Midbrain (tissue), 1 donor: ENCODE measurements at regions not wholly inside any gene's neighbourhood (a gene's known extent, or its start where the extent isn't known, plus 50 kb on each side); places are given as distances from the start of the nearest gene placed in this dataset.

Source experiments
- DNase-seq: peaks from one replicate; lab custom pipeline; 2025; lab: John Stamatoyannopoulos, UW

DNA sequence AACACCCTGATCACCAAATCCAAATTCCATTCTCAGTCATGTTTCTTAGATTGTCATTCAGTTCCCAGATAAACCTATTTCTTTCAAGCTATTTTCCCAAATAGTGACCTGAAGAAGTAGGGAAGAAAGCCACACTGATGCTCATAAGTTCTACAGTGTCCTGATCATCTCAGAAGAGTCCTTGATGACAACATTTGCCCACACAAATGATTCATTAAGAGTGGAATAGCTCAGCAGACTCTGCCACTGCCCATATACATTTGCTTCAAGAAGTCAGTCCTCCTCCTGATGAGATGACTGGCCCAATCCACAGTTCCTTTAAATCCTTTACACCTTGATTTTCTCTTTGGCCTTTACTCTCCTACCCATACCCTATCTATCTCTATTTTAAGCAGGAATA is 283.7 kb upstream of the NR4A3 start:
- no peak for DNase-seq

DNA sequence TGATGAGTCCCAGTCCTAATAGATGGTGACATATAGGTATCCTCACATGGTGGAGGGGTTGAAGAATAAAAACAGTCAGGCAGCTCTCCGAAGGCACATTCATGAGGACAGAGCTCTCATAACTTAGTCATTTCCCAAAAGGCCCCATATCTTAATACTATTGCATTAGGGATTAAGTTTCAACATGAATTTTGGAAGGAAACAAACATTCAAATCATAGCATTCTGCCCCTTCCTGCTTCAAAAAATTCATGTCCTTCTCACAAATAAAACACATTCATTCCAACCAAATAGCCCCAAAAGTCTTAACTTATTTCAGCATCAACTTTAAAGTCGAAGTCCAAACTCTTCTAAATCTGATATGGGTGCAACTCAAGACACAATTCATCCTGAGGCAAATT is 277.2 kb upstream of the NR4A3 start:
- DNase-seq = no peak

DNA sequence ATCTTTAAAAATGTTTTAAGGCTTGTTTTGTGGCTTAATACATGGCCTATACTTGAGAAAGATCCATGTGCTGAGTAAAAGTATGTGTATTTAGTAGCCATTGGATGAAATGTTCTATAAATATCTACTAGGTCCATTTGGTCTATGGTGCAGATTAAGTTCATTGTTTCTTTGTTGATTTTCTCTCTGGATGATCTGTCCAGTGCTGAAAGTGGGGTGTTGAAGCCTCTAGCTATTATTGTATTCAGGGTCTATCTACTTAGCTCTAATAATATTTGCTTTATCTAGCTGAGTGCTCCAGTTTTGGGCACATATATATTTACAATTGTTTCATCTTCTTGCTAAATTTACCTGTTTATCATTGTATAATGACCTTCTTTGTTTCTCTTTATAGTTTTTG is 272.2 kb upstream of the NR4A3 start:
- no peak for DNase-seq

DNA sequence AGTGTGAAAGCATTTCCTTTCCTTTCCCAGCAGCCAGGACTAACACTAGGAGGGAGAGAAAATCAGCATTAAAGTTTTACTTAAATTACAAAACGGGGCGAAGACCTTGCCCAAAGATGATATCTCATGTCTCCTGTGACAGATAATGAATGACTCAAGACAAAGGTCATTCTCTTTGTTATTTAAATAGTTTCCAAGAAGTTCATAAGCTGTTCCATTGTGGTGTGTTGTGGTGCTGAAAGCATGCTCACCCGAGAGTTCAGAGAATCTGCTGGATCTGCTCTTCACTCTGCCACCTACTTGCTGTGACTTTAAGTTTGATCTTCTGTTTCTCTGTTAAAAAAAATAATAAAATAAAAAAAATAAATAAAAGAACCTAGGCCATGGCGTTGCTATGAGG is 265.9 kb upstream of the NR4A3 start:
- DNase-seq = no peak

DNA sequence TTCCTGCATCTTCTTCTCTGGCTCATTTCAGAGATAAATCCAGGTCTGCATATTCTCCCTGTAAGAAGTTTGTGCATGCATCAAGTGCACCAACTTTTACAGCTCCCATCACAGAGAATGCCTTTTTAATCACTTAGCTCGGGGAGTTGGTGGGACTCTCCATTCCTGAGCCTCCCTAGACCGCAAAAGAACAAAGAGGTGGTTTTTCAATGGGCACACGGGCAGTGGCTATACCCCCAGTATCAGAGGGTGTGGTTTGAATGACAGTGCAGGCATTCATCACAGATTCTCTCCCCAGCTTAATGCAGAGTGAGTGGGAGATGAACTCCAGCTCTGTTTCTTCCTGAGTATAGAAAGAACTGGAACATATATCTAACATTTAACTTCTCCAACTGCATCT is 264.7 kb upstream of the NR4A3 start:
- no peak for DNase-seq

DNA sequence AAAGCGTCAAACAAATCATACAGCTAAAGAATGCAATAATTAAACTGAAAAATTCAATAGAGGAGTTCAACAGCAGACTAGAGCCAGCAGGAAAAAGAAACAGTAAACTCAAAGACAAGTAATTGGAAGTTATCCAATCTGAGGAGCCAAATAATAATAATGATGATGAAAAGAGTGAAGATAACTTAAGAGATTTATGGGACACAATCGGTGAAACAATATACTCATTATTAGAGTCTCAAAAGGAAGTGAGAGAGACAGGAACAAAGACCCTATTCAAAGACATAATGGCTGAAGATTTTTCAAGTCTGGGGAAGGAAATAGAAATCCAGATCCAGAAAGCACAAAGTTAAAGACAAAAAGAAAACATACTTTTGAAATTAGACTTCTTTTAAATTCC is 263.9 kb upstream of the NR4A3 start:
- no peak for DNase-seq

DNA sequence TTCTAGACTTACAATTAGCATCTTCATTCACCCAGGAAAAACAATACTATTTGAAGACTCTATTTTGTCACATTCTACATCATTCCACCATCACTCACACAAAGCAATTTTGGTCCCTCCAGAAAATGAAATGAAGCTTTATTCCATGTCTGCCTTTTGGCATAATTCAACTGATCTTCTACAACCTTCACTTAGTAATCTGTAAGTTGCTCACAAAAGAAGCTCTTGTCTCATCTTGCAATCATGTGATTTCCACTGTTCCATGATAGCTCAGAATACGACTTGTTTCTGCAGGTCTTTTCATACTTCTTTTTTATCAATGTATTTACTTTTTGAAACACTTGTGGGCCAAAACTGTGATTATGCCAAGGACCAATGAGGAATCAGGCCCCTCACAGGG is 261.9 kb upstream of the NR4A3 start:
- no peak for DNase-seq

DNA sequence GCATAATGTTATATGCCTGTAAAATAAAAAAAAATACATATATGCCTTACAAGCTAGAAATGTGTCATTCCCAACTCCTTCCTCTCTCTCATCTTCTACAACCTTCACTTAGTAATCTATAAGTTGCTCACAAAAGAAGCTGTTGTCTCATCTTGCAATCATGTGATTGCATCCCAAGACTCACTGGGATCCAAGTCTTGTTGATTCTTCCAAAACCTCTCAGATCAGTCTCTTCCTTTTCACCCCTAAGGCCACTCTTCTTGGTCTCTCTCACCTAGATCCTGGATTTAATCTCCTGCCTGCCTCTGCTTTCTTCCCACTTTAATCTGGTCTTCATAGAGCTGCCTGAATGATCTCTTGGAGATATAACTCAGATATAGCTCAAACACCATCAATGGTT is 261.1 kb upstream of the NR4A3 start:
- no peak for DNase-seq

DNA sequence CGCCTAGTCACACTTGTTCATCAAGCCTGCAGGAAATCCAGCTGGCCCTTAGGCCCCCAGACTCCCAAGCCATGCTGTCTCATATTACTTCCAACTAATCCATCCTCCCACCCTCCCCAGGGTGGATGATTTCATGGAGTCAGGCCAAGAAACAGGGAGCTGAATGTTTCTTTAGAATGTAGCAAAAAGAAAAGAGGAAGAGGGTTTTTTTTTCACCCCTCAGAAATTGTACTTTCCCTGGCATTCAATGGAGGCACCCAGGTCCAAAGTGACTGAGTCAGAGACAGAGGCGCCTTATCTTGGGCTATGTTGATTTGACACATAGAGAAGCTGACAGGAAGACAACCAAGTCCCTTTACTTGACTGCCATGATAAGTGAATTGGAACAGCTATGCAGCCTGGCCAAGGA is 260.2 kb upstream of the NR4A3 start:
- no peak for DNase-seq

DNA sequence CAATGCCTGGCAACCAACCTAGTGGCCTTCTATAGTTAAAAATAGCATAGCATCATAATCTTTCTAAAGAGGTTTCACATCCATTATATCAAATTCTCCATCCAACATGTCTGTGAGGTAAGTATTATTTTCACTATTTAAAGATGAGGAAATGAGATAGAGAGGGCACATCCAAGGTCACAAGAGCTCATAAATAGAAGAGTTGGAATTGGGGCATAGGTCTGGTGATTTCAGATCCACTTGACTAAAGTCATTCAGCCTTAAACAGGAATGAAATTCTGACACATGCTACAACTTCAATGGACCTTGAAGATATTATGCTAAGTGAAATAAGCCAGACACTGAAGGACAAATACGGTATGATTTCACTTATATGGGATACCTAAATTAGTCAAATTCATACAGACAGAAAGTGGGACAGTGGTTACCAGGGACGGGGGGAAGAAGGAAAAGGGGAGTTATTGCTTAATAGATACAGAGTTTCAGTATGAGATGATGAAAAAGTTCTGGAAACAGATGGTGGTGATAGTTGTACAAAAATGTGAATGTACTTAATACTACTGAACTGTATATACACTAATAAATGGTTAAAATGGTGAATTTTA is 259.6 kb upstream of the NR4A3 start:
- no peak for DNase-seq

DNA sequence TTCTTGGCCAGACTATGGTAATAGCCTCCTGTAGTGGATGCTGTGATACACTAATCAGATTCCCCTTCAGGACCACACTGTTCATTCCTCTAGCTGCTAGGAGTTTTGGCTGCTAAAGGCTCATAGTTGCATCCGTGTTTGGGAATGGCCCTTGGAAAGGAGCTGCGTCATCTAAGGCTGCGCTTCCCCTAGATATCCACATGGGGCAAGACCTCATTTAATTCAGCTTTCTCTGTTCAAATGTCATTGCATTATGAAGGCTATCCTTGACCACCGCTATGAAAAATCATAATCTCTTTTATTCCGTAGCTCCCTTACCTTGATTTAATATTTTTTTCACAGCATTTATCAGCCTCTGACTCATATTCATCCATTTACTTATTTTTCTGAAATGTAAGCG is 258.3 kb upstream of the NR4A3 start:
- no peak for DNase-seq

DNA sequence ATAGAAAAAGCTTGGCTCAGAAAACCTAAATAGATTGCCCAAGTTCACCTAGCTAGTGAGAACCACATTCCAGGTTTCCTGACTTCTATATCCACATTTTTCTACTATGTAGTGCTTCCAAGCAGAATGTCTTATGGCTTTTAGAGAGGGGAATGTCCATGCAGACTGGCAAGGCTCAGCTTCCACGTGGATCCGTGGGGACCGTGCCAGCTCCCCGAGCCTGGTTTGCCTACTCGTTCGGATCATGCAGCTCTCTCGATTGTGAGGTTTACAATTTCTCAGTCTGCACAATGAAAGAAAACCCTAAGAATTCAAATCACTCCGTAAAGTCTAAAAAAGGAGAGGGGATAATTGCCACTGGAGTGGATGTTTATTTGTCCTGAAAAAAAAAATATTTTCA is 256.5 kb upstream of the NR4A3 start:
- DNase-seq = peak; percentile 14

DNA sequence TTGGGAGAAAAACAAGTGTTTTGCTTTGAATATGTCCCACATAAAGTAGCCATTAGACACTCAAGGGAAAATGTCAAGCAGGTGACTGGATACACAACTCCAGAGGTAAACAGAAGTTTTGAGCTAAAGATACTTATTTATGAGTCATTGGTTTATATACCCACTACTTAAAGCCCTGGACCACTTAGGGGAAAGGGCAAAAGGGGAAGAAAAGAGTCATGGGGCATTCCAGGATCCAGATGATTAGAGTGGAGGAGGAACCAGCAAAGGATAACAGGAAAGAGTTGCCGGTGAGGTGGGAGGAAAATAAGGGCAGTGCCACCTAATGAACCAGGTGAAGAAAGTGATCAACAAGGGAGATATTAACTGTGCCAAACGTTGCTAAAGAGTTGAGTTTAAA is 254.2 kb upstream of the NR4A3 start:
- DNase-seq = no peak

DNA sequence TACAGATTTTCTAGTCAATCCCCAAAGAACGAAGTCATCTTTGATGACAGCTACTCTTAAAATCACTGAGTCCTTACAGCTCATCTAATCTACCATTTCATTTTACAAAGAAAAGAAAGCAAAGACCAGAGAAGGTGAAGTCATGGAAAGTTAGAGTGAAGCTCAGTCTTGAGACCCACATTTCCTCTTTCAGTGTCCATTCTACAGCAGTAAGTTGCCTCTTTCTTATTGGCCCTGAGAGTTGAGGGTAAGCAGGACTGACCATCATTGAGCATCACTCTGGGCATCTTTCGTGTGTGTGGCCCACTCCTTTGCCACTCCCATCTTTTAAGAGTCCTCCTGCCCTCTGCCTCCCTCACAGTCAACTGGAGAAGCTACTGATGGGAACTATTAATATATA is 251.8 kb upstream of the NR4A3 start:
- no peak for DNase-seq

DNA sequence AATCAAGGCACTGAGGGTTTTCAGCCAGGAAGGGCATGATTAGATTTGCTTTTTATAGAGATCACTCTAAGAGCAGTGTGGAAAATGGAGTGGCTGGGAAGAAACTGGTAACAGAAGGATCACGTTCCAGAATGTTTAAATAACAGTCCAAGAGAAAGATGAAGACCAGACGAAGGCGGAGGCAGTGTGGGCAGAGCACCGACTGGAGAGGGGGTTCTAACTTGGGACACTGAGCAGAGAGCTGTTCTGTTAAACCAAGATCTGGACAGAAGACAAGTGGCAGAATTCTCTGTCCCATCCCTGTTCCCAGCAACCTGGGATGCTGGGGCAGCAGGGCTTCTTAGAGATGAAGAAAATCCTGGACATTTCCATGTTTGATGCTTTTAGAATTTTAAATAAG is 249.1 kb upstream of the NR4A3 start:
- no peak for DNase-seq

DNA sequence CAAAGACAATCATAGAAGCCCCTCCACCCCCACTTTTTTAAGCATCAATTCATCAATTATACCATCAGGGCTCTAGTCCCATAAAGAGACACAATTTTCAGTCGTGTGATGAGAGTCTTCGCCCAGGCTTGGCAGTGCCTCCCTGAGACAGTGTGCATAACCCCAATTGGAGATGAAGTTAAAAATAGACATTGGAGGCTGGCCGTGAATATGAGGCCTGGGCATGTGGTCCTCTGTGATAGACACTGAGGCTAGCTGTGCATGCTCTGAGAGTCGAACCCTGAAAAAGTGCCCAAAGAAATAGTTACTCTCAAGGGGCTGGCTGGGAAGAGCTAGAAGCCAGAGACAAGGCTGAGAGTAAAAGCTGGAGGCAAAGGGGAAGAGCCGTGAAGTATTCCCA is 248.6 kb upstream of the NR4A3 start:
- DNase-seq = no peak

DNA sequence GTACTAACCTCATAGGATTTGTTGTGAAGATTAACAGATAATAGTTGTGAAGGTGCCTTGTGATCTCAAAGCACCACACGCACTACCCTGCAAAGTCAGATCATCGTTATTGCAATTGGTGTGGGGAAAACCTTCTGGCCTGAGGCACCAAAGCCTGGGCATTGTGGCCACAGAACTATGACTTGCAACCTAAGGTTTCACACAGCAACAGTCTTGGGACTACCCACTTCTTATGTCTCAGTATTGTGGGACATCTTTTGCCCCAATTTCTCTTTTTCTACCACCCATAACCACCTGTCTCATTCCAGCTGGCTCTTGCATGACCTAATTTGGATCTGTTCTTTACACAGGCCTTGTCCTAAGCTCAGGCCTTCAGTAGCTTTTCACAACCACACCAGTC is 247.8 kb upstream of the NR4A3 start:
- no peak for DNase-seq

DNA sequence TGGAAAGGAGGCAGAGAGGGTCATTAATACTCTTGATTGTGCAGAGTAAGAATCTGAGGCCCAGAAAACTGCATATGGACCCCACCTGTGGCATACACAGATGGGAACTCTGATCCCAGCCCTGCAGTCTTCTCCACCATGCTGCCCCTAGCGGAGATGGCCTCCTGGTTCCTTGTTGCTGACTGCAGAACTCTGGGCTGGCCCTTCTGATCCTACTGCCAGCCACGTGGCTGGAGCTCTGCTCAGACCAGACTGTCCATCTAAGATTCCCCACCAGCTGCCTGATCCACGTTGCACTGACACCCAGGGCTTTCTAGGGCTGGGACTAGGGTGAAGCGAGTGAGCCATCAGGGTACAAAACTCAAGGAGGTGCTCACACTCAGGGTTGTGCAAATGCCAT is 245.7 kb upstream of the NR4A3 start:
- DNase-seq = no peak

DNA sequence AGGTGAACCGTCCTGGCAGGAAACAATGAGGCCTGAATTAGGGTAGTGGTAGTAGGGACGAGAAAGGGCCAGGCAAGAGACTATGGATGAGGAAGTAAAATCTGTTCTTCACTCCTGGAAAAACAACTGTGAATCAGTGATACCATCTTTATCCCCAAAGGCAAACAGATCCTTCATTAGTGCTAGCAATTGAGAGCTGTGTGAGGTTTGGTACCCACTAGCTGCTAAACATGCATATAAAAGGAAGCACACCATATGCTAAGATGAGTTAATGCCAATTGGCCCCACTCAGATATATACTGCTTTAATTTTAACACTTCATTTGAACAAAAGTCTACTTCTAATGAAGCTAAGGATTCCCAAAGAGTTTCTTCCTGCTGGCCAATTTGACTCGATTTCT is 244.8 kb upstream of the NR4A3 start:
- DNase-seq = no peak

DNA sequence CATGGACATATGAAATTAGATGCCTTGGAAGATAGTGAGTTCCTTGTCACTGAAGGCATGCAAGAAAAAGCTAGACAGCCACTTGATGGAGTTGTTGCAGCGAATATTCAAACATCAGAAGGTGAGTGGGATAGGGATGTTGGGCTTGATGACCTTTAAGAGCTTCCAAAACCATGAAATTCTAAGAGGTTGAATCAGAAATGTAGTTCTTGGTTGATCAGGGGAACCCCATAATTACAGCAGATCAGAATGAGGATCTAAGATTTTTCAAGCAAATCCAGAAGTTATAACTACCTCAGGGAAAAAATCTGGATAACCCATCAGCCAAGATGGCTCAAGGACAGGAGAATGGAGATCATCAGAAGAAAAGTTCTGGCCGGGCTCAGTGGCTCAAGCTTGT is 244.3 kb upstream of the NR4A3 start:
- DNase-seq = no peak

DNA sequence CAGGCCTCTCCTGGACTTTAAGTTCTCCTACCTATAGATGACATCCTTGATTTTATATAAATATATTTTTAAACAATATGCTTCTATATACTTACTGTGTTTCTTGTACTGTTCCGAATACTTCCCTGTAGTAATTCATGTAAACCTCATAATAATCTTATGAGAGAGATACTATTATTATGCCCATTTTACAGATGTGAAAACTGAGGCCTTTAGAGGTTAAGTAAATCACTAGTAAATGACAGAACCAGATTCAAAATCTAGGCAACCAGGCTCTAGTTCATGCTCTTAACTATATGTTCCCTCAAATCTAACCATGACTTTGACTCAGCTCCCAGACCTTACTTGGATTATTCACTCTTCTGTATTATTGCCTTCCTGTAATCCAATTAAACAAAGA is 243.0 kb upstream of the NR4A3 start:
- no peak for DNase-seq

DNA sequence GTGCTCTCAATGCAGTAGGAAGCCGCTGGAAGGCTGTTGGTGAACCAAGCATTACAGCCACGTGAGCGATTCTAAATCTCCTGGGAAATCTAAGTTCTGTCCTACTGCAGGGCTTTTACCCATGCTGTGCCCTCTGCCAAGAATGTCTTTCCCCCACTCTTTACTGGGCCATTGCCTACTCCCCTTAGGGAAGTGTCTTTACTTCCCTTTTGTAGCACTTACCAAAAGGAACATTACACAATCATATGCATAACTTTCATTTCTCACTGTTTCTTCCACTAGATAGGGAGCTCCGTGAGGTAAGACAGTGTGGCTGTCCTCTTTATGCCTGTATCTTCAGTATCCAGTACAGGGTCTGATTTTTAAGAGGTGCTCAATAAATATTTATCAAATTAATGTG is 241.7 kb upstream of the NR4A3 start:
- DNase-seq = peak; percentile 7

DNA sequence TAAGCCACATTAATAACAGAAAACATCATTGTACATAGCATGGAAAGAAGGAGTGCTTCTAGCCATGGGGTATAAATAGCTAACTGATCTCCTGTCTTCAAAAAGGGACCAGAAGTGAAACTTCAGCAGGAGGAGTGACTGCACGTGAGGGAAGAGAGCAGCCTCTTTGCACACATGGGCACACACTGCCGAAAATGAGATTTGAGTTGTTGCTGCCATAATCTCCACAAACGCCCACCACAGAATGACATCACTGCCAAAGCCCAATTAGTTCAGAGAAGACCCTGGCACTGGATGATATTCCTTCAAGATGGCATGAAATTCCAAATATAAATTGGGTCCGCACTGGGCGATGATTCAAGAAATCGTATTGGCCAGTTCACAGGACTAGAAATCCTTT is 238.9 kb upstream of the NR4A3 start:
- no peak for DNase-seq

DNA sequence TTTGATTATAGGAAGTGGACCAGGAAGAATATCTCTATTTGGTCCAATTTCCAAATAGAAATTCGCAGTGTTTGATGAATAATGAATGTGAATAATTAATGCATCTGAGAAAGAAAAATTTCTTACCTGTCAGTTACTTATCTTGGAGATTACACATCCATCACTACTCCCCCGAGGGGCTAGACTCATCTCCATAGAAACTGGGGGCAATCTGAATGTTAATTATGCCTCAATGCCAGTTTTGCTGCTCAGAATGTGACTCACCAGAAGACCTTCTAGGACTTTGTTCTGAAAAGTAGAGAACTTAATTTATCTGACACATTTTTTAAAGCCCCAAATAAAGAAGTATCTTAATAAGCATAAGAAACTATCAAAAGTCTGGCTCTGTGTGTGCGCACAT is 233.4 kb upstream of the NR4A3 start:
- DNase-seq = no peak

DNA sequence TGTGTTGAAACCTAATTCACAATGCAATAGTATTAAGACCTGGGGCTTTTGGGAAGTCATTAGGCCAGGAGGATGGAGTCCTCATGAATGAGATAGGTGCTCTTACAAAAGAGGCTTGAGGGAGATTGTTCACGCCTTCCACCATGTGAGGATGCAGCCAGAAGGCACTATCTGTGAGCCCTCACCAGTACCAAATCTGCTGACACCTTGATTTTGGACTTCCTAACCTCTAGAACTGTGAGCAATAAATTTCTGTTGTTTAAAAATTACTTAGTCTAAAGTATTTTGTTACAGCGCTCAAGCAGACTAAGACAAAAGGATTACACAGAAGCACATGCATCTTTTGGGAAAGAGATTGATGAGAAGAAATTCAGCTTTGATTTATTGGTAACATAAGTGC is 232.9 kb upstream of the NR4A3 start:
- no peak for DNase-seq
